Heart left ventricle (tissue), 16 donors: ENCODE measurements at regions not wholly inside any gene's neighbourhood (a gene's known extent, or its start where the extent isn't known, plus 50 kb on each side); places are given as distances from the start of the nearest gene placed in this dataset.

ENCODE experiments used
- ATAC-seq, 4 donors: fragments of 200-7000 bp; cut with Tn5 transposase; one replicate each; pipeline ENCODE4 v1.9.1; 2020 to 2022; ENCODE audit warnings: moderate library complexity in 4 of 4, mild to moderate bottlenecking in 3 of 4, moderate number of reproducible peaks in 1 of 4
- DNase-seq, 5 donors: peaks; one replicate each; pipeline ENCODE4 v3.0.0-alpha.2; 2020
- H3K27ac ChIP-seq, 12 donors: fragments of 200-600 bp; sonication (generic) in 4 of 12; one replicate each; pipeline versions ENCODE4 v1.5.0 to v1.8.0; 2016 to 2022; ENCODE audit warnings: mild to moderate bottlenecking in 2 of 12
- H3K27me3 ChIP-seq, 9 donors: fragments of 200-600 bp; sonication (generic) in 2 of 9; one replicate each; pipeline versions ENCODE4 v1.5.1 to v1.8.0; 2016 to 2022; ENCODE audit warnings: mild to moderate bottlenecking in 3 of 9
- H3K36me3 ChIP-seq, 9 donors: fragments of 200-600 bp; sonication (generic) in 2 of 9; one replicate each; pipeline versions ENCODE4 v1.5.0 to v1.8.0; 2018 to 2022; ENCODE audit warnings: mild to moderate bottlenecking in 2 of 9
- H3K4me1 ChIP-seq, 12 donors: fragments of 200-600 bp; sonication (generic) in 4 of 12; one replicate each; pipeline versions ENCODE4 v1.5.0 to v1.8.0; 2016 to 2022; ENCODE audit warnings: mild to moderate bottlenecking in 3 of 12
- H3K4me3 ChIP-seq, 12 donors: fragments of 200-600 bp; sonication (generic) in 4 of 12; one replicate each; pipeline versions ENCODE4 v1.5.0 to v1.8.0; 2017 to 2022; ENCODE audit warnings: mild to moderate bottlenecking in 9 of 12, moderate library complexity in 4 of 12
- H3K9me3 ChIP-seq, 12 donors: fragments of 200-600 bp; sonication (generic) in 4 of 12; one replicate each; pipeline versions ENCODE4 v1.5.0 to v1.8.0; 2016 to 2022; ENCODE audit warnings: mild to moderate bottlenecking in 1 of 12
- CTCF ChIP-seq, 12 donors: fragments of 200-600 bp; sonication (generic) in 4 of 12; IDR thresholded peaks; one replicate each; pipeline versions ENCODE4 v1.5.0 to v1.8.0; 2018 to 2022; ENCODE audit warnings: antibody characterized with exemption in 12 of 12, mild to moderate bottlenecking in 5 of 12
- POLR2A ChIP-seq, 2 donors: fragments of 450-650 bp; IDR thresholded peaks; one replicate each; pipeline ENCODE4 v1.6.1; 2017; ENCODE audit warnings: antibody characterized with exemption in 2 of 2, mild to moderate bottlenecking in 2 of 2, moderate library complexity in 2 of 2
- WGBS, 4 donors: extraction: QIAGEN DNeasy Blood & Tissue Kit in 2 of 4; methylation state at CpG; one replicate each; pipeline versions ENCODE4 v1.1.5 to v1.1.7; 2013 to 2018; 5-methylcytosine and 5-hydroxymethylcytosine counted together
- intact Hi-C, 10 donors: fragments of 100-400 bp; cut with DNase I; formaldehyde crosslinking; loops; one replicate each; pipeline versions ENCODE4 v1.11.1 to v1.14.2; 2022
- donor health status: ischemic (EF 13 %, LVEDD 7.1; RV severe dilation, severe dysfunction).
- donor health status: healthy with polysubstance abuse.
- donor health status: DM: no; HTN: yes; CAD: no.
- donor health status: DM: no; HTN: no; CAD: no.
- donor health status: ischemic (EF 25% LVEDD 6.9; RV normal size, moderate dysfunction).
- donor health status: ischemic (EF 25% LVEDD 5.7; RV mildly dilated, moderate dysfunction).
- donor health status: healthy.
- donor health status: DM: yes; HTN: yes; CAD: no.
- donor health status: ischemic (EF 35%, LVEDD 5.7; RV mildly dilated, moderate dysfunction).
- donor health status: nonischemic (EF 11% LVEDD 7.7; RV severe dilation, severe dysfunction).
- donor health status: DM: yes; HTN: yes; CAD: no.
- donor health status: PGD.
- donor health status: ischemic (EF 29% LVEDD 5.4; RV normal size, mild dysfunction).
- donor health status: nonischemic (EF 23%, LVEDD 6.1; RV moderate dilation, normal function).

DNA sequence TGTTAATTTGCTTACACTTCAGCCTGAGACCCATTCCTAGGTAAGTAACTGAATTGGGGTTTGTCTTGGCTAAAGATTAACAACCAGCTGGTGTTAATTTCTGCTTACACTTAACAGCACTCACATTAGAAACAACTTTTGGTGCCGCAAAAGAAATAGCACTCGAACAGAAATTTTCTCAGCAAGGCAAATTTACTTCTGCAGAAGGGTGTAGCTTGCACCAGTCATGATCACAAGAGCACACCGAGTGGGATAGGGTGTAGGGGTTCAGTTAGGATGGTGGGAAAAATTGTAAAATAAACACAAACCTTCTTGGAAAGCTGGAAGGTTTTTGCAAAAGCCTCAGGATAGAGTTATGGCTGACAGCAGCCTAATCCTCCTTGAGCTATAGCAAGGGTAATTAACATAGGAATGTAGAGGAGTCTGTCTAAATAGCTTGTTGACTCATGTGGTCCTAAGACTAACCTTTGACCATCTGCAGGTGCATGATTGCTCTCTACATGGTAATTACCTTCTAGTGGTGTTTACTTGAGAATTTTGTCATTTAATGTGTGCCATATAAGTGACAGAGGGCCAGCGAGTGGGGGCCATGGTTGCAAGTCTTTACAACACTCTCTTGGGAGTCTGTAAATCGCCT lies 67.8 kb upstream of the CDK13 start:
- TF ChIP-seq POLR2A (IDR thresholded peaks at IDR 0.05): no peak
- TF ChIP-seq CTCF (IDR thresholded peaks at IDR 0.05): no peak
- no peaks in the 10 kb centered on the region for H3K27me3 ChIP-seq
- no peaks in the 10 kb centered on the region for H3K4me1 ChIP-seq
- no peak overlapping the region for H3K27ac ChIP-seq
- H3K36me3 ChIP-seq: no peaks in the 10 kb centered on the region
- intact Hi-C loops: no loop called here
- no peak for DNase-seq
- no peak overlapping the region for H3K4me3 ChIP-seq
- H3K9me3 ChIP-seq: peaks cover 0 to 22% (median 13%) of the 10 kb centered on the region in 12 donors
- no peak for ATAC-seq
- WGBS, 4 donors: 88 to 90% (median 89%) methylated on average over 5 of the region's 5 CpGs

- intact Hi-C loops: no loop called here
- 88 to 90% (median 88%) methylated on average over 4 of the region's 4 CpGs for WGBS, 4 donors
- ATAC-seq (no peak), DNase-seq (no peak)
- Histone ChIP-seq H3K36me3 (no peaks in the 10 kb centered on the region), H3K27ac (no peak overlapping the region), H3K9me3 (peaks cover 0 to 22% (median 13%) of the 10 kb centered on the region in 12 donors), H3K4me3 (no peak overlapping the region), H3K4me1 (no peaks in the 10 kb centered on the region), H3K27me3 (no peaks in the 10 kb centered on the region)
- TF ChIP-seq CTCF (IDR thresholded peaks at IDR 0.05): no peak
Measured at GRCh38 chr7:39883812-39884390, 66.2 kb upstream of the CDK13 start.

GRCh38 chr7:39888171-39888853 lies 61.7 kb upstream of the CDK13 start:
- intact Hi-C loops: no loop called here
- H3K4me1 ChIP-seq: no peaks in the 10 kb centered on the region
- TF ChIP-seq POLR2A (IDR thresholded peaks at IDR 0.05) (no peak), CTCF (IDR thresholded peaks at IDR 0.05) (no peak)
- no peak overlapping the region for H3K4me3 ChIP-seq
- peaks cover 0 to 2% (median 0%) of the 10 kb centered on the region in 9 donors for H3K27me3 ChIP-seq
- ATAC-seq: no peak
- no peaks in the 10 kb centered on the region for H3K9me3 ChIP-seq
- no peak for DNase-seq
- H3K27ac ChIP-seq: no peak overlapping the region
- 65 to 83% (median 75%) methylated on average over 3 of the region's 3 CpGs for WGBS, 4 donors
- H3K36me3 ChIP-seq: no peaks in the 10 kb centered on the region

DNA sequence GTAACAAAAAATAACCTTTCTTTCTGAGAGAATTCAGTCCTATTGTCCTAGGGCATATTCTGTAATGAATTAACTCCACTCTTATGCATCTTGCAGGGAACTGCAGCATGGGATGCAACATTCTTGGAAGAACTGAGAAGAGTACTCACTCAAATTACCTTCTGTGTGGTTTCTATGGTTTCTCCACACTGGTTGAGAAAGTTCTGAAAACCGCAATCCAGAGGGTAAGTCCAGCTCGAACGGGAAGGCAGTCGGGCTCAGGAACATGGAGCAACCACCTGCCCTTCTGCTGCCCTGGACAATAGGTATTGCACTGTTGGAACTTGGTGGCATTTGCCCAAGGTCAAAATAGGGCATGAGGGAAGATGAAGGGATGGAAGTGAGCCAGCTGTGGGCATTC lies 59.6 kb upstream of the CDK13 start:
- ATAC-seq (no peak), DNase-seq (no peak)
- Histone ChIP-seq H3K4me3 (no peak overlapping the region), H3K36me3 (no peaks in the 10 kb centered on the region), H3K4me1 (no peaks in the 10 kb centered on the region), H3K9me3 (no peaks in the 10 kb centered on the region), H3K27me3 (peaks cover 0 to 2% (median 0%) of the 10 kb centered on the region in 9 donors), H3K27ac (no peak overlapping the region)
- WGBS, 4 donors: 82 to 97% (median 92%) methylated on average over 4 of the region's 4 CpGs
- intact Hi-C loops: loop anchor here in 2 of 10 donors (10.0 kb wide), 1 partner anchor 244 kb away; the partner anchor contains the start of genes MPLKIP (in 2 of the 2) and SUGCT (in 2 of the 2)
- no peak for TF ChIP-seq CTCF (IDR thresholded peaks at IDR 0.05)
- TF ChIP-seq POLR2A (IDR thresholded peaks at IDR 0.05): no peak
